H9 (cell line): ENCODE measurements at regions not wholly inside any gene's neighbourhood (a gene's known extent, or its start where the extent isn't known, plus 50 kb on each side); places are given as distances from the start of the nearest gene placed in this dataset.

ENCODE experiments used
- DNase-seq: peaks from one replicate; pipeline ENCODE4 v3.0.0-alpha.2; 2017
- H2AFZ ChIP-seq: one replicate; pipeline ENCODE4 v1.6.1; 2013; ENCODE audit warnings: mild to moderate bottlenecking, low read length, control low read depth, moderate library complexity
- H2AK5ac ChIP-seq: 2 replicates; pipeline ENCODE4 v1.6.1; 2013; ENCODE audit warnings: low read length, control low read depth, mixed read lengths; ENCODE audit not compliant: insufficient read length
- H2BK120ac ChIP-seq: one replicate; pipeline ENCODE4 v1.6.1; 2013; ENCODE audit warnings: low read depth, mild to moderate bottlenecking, low read length, control low read depth, inconsistent platforms; ENCODE audit not compliant: poor library complexity, severe bottlenecking
- H2BK12ac ChIP-seq: 2 replicates; pipeline ENCODE4 v1.6.1; 2013; ENCODE audit warnings: low read length, control low read depth, mixed read lengths, low read depth; ENCODE audit not compliant: insufficient read length
- H2BK15ac ChIP-seq: 2 replicates; pipeline ENCODE4 v1.6.1; 2013; ENCODE audit warnings: low read depth, low read length, control low read depth
- H2BK20ac ChIP-seq: one replicate; pipeline ENCODE4 v1.6.1; 2013; ENCODE audit warnings: low read depth, mild to moderate bottlenecking, low read length, control low read depth, inconsistent platforms; ENCODE audit not compliant: poor library complexity, severe bottlenecking
- H2BK5ac ChIP-seq: 2 replicates; pipeline ENCODE4 v1.6.1; 2013; ENCODE audit warnings: low read length, control low read depth, mixed read lengths; ENCODE audit not compliant: insufficient read length
- H3K14ac ChIP-seq: 2 replicates; pipeline ENCODE4 v1.6.1; 2013; ENCODE audit warnings: low read length, control low read depth; ENCODE audit not compliant: insufficient read depth
- H3K18ac ChIP-seq: 2 replicates; pipeline ENCODE4 v1.6.1; 2013; ENCODE audit warnings: low read depth, mild to moderate bottlenecking, mixed read lengths, low read length, control low read depth; ENCODE audit not compliant: insufficient read length
- H3K23ac ChIP-seq: 2 replicates; pipeline ENCODE4 v1.6.1; 2013; ENCODE audit warnings: low read length, control low read depth, mixed read lengths, low read depth; ENCODE audit not compliant: insufficient read length
- H3K23me2 ChIP-seq: 2 replicates; pipeline ENCODE4 v1.6.1; 2013; ENCODE audit warnings: low read depth, mild to moderate bottlenecking, mixed read lengths, low read length, control low read depth; ENCODE audit not compliant: insufficient read length, poor library complexity, severe bottlenecking
- H3K27ac ChIP-seq: 2 replicates; pipeline ENCODE4 v1.5.1; 2013; ENCODE audit warnings: low read length, control low read depth, mixed read lengths, low read depth; ENCODE audit not compliant: insufficient read length
- H3K27me3 ChIP-seq: 2 replicates; pipeline ENCODE4 v1.6.1; 2013; ENCODE audit warnings: low read length, control low read depth, inconsistent platforms; ENCODE audit not compliant: insufficient read depth
- H3K4ac ChIP-seq: 2 replicates; pipeline ENCODE4 v1.6.1; 2013; ENCODE audit warnings: low read depth, mild to moderate bottlenecking, control low read depth, inconsistent platforms, low read length, moderate library complexity
- H3K4me1 ChIP-seq: 2 replicates; pipeline ENCODE4 v1.6.1; 2013; ENCODE audit warnings: low read length, control low read depth, inconsistent platforms; ENCODE audit not compliant: insufficient read depth
- H3K4me2 ChIP-seq: 2 replicates; pipeline ENCODE4 v1.6.1; 2013; ENCODE audit warnings: low read length, control low read depth, mixed read lengths; ENCODE audit not compliant: insufficient read length, insufficient read depth
- H3K56ac ChIP-seq: 2 replicates; pipeline ENCODE4 v1.6.1; 2013; ENCODE audit warnings: low read depth, mild to moderate bottlenecking, mixed read lengths, low read length, control low read depth; ENCODE audit not compliant: insufficient read length
- H3K79me1 ChIP-seq: 2 replicates; pipeline ENCODE4 v1.6.1; 2013; ENCODE audit warnings: low read depth, mild to moderate bottlenecking, moderate library complexity, low read length, control low read depth, inconsistent platforms; ENCODE audit not compliant: insufficient read depth, poor library complexity, severe bottlenecking
- H3K79me2 ChIP-seq: 2 replicates; pipeline ENCODE4 v1.6.1; 2013; ENCODE audit warnings: low read length, control low read depth, inconsistent platforms; ENCODE audit not compliant: insufficient read depth
- H3K9ac ChIP-seq: 2 replicates; pipeline ENCODE4 v1.6.1; 2013; ENCODE audit warnings: low read length, control low read depth, mixed read lengths; ENCODE audit not compliant: insufficient read length; ENCODE audit errors: extremely low read depth
- H3K9me3 ChIP-seq: one replicate; pipeline ENCODE4 v1.6.1; 2013; ENCODE audit warnings: low read depth, low read length, inconsistent platforms; ENCODE audit not compliant: control insufficient read depth
- H3T11ph ChIP-seq: one replicate; pipeline ENCODE4 v1.6.1; 2013; ENCODE audit warnings: mild to moderate bottlenecking, low read length, control low read depth, inconsistent platforms
- H4K20me1 ChIP-seq: one replicate; pipeline ENCODE4 v1.6.1; 2013; ENCODE audit not compliant: control insufficient read depth, insufficient read length, insufficient read depth
- H4K5ac ChIP-seq: 2 replicates; pipeline ENCODE4 v1.6.1; 2013; ENCODE audit warnings: low read depth, mild to moderate bottlenecking, mixed read lengths, low read length, control low read depth; ENCODE audit not compliant: insufficient read length
- H4K8ac ChIP-seq: replicated peaks from 2 replicates; pipeline ENCODE4 v1.6.1; 2013; ENCODE audit warnings: low read length, control low read depth, mixed read lengths, low read depth; ENCODE audit not compliant: insufficient read length
- H4K91ac ChIP-seq: 2 replicates; pipeline ENCODE4 v1.6.1; 2013; ENCODE audit warnings: low read depth, mild to moderate bottlenecking, moderate library complexity, mixed read lengths, low read length, control low read depth; ENCODE audit not compliant: insufficient read length
- H3K27ac Mint-ChIP-seq, 3 experiments: 2 replicates in 2 of 3; 3 replicates in 1 of 3; pipeline ENCODE4 v1.8.0; 2020 to 2021; ENCODE audit warnings: mixed read lengths in 3 of 3, mild to moderate bottlenecking in 1 of 3, moderate library complexity in 1 of 3
- H3K27me3 Mint-ChIP-seq: 2 replicates; pipeline ENCODE4 v1.8.0; 2021; ENCODE audit warnings: low read depth, mild to moderate bottlenecking, moderate library complexity, mixed read lengths
- H3K36me3 Mint-ChIP-seq, 3 experiments: 2 replicates in 2 of 3; 3 replicates in 1 of 3; pipeline ENCODE4 v1.8.0; 2020 to 2021; ENCODE audit warnings: low read depth in 3 of 3, mixed read lengths in 3 of 3; ENCODE audit not compliant: insufficient read depth in 1 of 3
- H3K4me1 Mint-ChIP-seq, 2 experiments: 2 replicates each; pipeline ENCODE4 v1.8.0; 2020; ENCODE audit warnings: mixed read lengths in 2 of 2
- H3K4me3 Mint-ChIP-seq, 2 experiments: 2 replicates in 1 of 2; 3 replicates in 1 of 2; pipeline ENCODE4 v1.8.0; 2020 to 2021; ENCODE audit warnings: mild to moderate bottlenecking in 2 of 2, mixed read lengths in 2 of 2, moderate library complexity in 1 of 2
- H3K9me3 Mint-ChIP-seq, 2 experiments: 2 replicates in 1 of 2; 3 replicates in 1 of 2; pipeline ENCODE4 v1.8.0; 2020; ENCODE audit warnings: mild to moderate bottlenecking in 2 of 2, mixed read lengths in 2 of 2, moderate library complexity in 1 of 2
- WGBS: extraction: QIAGEN DNeasy Blood & Tissue Kit; methylation state at CpG from one replicate; pipeline ENCODE4 v1.1.7; 2013; ENCODE audit warnings: missing lambda C conversion rate, low lambda C conversion rate, mixed read lengths; ENCODE audit not compliant: insufficient read length; ENCODE audit errors: extremely low coverage; 5-methylcytosine and 5-hydroxymethylcytosine counted together
- TF ChIP-seq, protein P1 (sequence below): fragments of 200-600 bp; sonication (generic); conservative IDR thresholded peaks from 3 replicates; pipeline ENCODE4 v1.8.0; 2021; ENCODE audit warnings: antibody characterized with exemption, mild to moderate bottlenecking

DNA sequence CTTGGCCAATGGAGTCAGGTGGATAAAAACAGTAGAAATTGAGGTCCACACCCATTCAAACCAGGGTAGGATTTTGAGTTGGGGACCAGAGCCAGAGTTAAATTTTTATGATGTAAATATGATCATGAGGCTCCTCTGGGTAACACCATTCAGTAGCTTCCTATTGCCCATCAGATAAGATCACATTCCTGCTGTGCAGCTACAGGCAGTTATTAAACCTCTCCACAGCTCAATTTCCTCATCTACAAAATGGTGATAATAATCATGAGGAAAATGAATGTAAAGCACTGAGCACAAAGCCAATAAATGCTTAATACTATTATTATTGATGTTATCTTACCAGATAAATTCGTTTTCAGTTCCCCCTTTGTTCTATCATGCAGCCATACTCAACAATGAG, 432.0 kb downstream of the CAAP1 start:
- Histone ChIP-seq H2BK12ac (no peak overlapping the region), H2AK5ac (no peak overlapping the region), H2BK5ac (no peak overlapping the region), H4K91ac (no peak overlapping the region), H3K23me2 (no peaks in the 10 kb centered on the region), H3K27ac (no peak overlapping the region), H4K8ac (no peak overlapping the region), H3K14ac (no peak overlapping the region), H3K79me2 (no peaks in the 10 kb centered on the region), H3T11ph (no peak overlapping the region), H3K4ac (no peak overlapping the region), H3K9me3 (no peaks in the 10 kb centered on the region), H3K23ac (no peak overlapping the region), H2AFZ (no peak overlapping the region), H4K20me1 (no peaks in the 10 kb centered on the region), H3K4me1 (no peaks in the 10 kb centered on the region), H4K5ac (no peak overlapping the region), H2BK120ac (no peak overlapping the region), H3K27me3 (no peaks in the 10 kb centered on the region), H2BK15ac (no peak overlapping the region), H3K79me1 (no peaks in the 10 kb centered on the region), H3K56ac (no peak overlapping the region), H3K18ac (no peak overlapping the region), H3K4me2 (no peak overlapping the region), H3K9ac (no peak overlapping the region), H2BK20ac (no peak overlapping the region)
- TF ChIP-seq, protein P1, sequence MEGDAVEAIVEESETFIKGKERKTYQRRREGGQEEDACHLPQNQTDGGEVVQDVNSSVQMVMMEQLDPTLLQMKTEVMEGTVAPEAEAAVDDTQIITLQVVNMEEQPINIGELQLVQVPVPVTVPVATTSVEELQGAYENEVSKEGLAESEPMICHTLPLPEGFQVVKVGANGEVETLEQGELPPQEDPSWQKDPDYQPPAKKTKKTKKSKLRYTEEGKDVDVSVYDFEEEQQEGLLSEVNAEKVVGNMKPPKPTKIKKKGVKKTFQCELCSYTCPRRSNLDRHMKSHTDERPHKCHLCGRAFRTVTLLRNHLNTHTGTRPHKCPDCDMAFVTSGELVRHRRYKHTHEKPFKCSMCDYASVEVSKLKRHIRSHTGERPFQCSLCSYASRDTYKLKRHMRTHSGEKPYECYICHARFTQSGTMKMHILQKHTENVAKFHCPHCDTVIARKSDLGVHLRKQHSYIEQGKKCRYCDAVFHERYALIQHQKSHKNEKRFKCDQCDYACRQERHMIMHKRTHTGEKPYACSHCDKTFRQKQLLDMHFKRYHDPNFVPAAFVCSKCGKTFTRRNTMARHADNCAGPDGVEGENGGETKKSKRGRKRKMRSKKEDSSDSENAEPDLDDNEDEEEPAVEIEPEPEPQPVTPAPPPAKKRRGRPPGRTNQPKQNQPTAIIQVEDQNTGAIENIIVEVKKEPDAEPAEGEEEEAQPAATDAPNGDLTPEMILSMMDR = no peak
- Mint-ChIP-seq H3K4me1 (peaks cover 5 to 11% of the 10 kb centered on the region in 2 experiments), H3K9me3 (peaks cover 0 to 2% of the 10 kb centered on the region in 2 experiments; a peak in 1 of 5 replicates), H3K27me3 (no peaks in the 10 kb centered on the region), H3K4me3 (no peak overlapping the region), H3K27ac (no peak overlapping the region), H3K36me3 (no peaks in the 10 kb centered on the region)
- WGBS = no CpG with 5 or more reads among the region's 1 CpG
- DNase-seq = no peak
